ENCODE measurements at regions not wholly inside any gene's neighbourhood (a gene's known extent, or its start where the extent isn't known, plus 50 kb on each side); places are given as distances from the start of the nearest gene placed in this dataset.

GRCh38 chr6:79150733-79151132 is 72.7 kb upstream of the PHIP start (continued):
- TF ChIP-seq CHD7 (IDR thresholded peaks at IDR 0.05; ENCODE audit: insufficient replicate concordance, low read length) (no peak), SUZ12 (IDR thresholded peaks at IDR 0.05; ENCODE audit: low read length) (no peak), RBBP5 (IDR thresholded peaks at IDR 0.05; ENCODE audit: borderline replicate concordance, low read depth, low read length) (no peak), GABPA (IDR thresholded peaks at IDR 0.05; ENCODE audit: borderline replicate concordance, insufficient read depth, low read length) (no peak), NRF1 (IDR thresholded peaks at IDR 0.05; ENCODE audit: low read depth, low read length) (no peak), PHF8 (conservative IDR thresholded peaks at IDR 0.05; ENCODE audit: low read depth, low read length) (no peak), CHD2 (IDR thresholded peaks at IDR 0.05; ENCODE audit: low read length) (no peak), KDM1A (IDR thresholded peaks at IDR 0.05; ENCODE audit: borderline replicate concordance, low read length) (no peak), KDM4A (IDR thresholded peaks at IDR 0.05; ENCODE audit: low read depth, low read length, severe bottlenecking) (no peak), E2F6 (IDR thresholded peaks at IDR 0.05) (no peak)
